Osteocyte (in vitro differentiated cells): ENCODE measurements at regions not wholly inside any gene's neighbourhood (a gene's known extent, or its start where the extent isn't known, plus 50 kb on each side); places are given as distances from the start of the nearest gene placed in this dataset.
"Not testable (repeated sequence)": the region's sequence is repeated elsewhere in the genome, so short reads cannot be mapped to it uniquely, and the experiment has no call there.

Experiments used
- DNase-seq: peaks from one replicate; pipeline ENCODE4 v3.0.0; 2021; ENCODE audit warnings: mixed read lengths; ENCODE audit not compliant: unreplicated experiment; ENCODE audit errors: extremely low spot score
- H3K27ac Mint-ChIP-seq: one replicate; pipeline ENCODE4 v1.8.0; 2021; ENCODE audit warnings: mild to moderate bottlenecking, mixed read lengths; ENCODE audit not compliant: unreplicated experiment
- H3K27me3 Mint-ChIP-seq: one replicate; pipeline ENCODE4 v1.8.0; 2021; ENCODE audit warnings: mixed read lengths; ENCODE audit not compliant: unreplicated experiment
- H3K36me3 Mint-ChIP-seq: one replicate; pipeline ENCODE4 v1.8.0; 2021; ENCODE audit warnings: mixed read lengths; ENCODE audit not compliant: unreplicated experiment
- H3K4me1 Mint-ChIP-seq: one replicate; pipeline ENCODE4 v1.8.0; 2021; ENCODE audit warnings: mixed read lengths; ENCODE audit not compliant: unreplicated experiment
- H3K4me3 Mint-ChIP-seq: one replicate; pipeline ENCODE4 v1.8.0; 2021; ENCODE audit warnings: mild to moderate bottlenecking, moderate library complexity, mixed read lengths; ENCODE audit not compliant: unreplicated experiment
- H3K9me3 Mint-ChIP-seq: one replicate; pipeline ENCODE4 v1.8.0; 2021; ENCODE audit warnings: mixed read lengths; ENCODE audit not compliant: unreplicated experiment

DNA sequence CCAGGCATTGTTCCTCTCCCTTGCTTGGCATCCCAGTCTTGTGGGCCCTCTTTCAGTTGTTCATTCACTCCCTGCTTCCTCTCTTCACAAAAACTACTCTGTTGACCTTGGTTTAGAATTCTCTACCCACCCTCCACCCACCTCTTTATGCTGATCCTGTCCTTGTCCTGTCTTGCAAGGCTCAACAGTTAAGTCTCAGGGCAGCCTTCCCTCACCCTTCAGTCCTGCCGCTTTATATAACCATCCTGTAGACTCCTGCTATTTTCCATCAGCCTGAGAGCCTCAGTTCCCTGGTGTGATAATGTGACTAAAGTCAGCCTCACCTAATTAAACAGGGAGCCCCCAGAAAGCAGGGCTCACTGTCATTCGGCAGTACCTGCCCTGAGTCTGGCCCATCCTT, 1763.0 kb downstream of the SPATA31A7 start:
- H3K27ac Mint-ChIP-seq, H3K4me1 Mint-ChIP-seq, DNase-seq, H3K27me3 Mint-ChIP-seq, H3K4me3 Mint-ChIP-seq, H3K36me3 Mint-ChIP-seq, H3K9me3 Mint-ChIP-seq: not testable (repeated sequence)
